T-helper 1 cell treated with Interleukin-12 subunit alpha and Interleukin-12 subunit beta and Interleukin-4 antibody, amounts not matched to agents 30 ng/mL and 1 ng/mL, for 36 hours (primary cell): ENCODE measurements at regions not wholly inside any gene's neighbourhood (a gene's known extent, or its start where the extent isn't known, plus 50 kb on each side); places are given as distances from the start of the nearest gene placed in this dataset.
"Not testable (repeated sequence)": the region's sequence is repeated elsewhere in the genome, so short reads cannot be mapped to it uniquely, and the experiment has no call there.

Source experiments
- intact Hi-C: fragments of 100-400 bp; cut with micrococcal nuclease; formaldehyde crosslinking; loops from one replicate; pipeline ENCODE4 v1.15.1; 2024

GRCh38 chr19:27821418-27822018 lies 1391.4 kb downstream of the UQCRFS1 start:
- intact Hi-C loops: no loop called here

- intact Hi-C loops: no loop called here
These were observed 1397.0 kb downstream of the UQCRFS1 start for GRCh38 chr19:27815985-27816384.

DNA sequence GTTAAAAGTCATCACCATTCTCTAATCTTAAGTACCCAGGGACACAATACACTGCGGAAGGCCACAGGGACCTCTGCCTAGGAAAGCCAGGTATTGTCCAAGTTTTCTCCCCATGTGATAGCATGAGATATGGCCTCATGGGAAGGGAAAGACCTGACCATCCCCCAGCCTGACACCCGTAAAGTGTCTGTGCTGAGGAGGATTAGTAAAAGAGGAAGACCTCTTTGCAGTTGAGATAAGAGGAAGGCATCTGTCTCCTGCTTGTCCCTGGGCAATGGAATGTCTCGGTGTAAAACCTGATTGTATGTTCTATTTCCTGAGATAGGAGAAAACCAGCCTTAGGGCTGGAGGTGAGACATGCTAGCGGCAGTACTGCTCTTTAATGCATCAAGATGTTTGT lies 1398.1 kb downstream of the UQCRFS1 start:
- intact Hi-C loops: not testable (repeated sequence)

GRCh38 chr19:27814274-27814673 lies 1398.7 kb downstream of the UQCRFS1 start:
- intact Hi-C loops: not testable (repeated sequence)

DNA sequence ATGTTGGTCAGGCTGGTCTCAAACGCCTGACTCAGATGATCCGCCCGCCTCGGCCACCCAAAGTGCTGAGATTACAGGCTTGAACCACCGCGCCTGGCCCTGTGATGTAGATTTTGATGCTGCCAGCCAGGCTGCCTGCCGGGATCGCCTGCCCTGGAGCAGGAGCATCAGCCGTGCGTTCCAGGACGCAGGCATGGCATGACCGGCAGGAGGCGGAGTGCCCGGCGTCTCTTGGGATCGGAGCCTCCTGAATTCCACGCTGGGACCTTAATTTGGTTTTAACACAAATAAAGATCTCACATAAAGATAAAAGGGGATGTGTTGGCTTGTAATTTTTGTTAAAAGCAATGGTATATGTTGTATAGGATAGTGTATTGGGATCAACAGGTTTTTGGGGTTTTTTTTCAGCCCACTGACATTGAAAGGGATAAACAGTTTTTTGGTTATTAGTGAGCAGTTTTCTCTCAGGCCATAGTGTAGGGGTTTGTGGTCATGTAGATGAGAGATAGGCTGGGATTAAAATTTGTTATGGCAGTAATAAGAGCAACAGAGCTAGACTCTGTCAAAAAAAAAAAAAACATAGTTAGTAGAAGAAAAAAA lies 1406.4 kb downstream of the UQCRFS1 start:
- intact Hi-C loops: no loop called here

- intact Hi-C loops: no loop called here
These were observed 1407.1 kb downstream of the UQCRFS1 start for GRCh38 chr19:27805848-27806247.

DNA sequence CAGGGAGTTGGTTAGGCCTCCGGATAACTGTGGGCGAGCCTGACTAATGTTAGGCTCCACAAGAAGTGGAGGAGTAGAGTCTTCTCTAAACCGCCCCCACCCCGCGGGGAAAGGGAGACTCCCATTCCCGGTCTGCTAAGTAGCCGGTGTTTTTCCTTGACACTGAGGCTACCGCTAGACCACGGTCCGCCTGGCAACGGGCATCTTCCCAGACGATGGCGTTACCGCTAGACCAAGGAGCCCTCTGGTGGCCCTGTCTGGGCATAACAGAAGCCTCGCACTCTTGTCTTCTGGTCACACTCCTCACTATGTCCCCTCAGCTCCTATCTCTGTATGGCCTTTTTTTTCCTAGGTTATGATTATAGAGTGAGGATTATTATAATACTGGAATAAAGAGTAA lies 1410.7 kb downstream of the UQCRFS1 start:
- intact Hi-C loops: not testable (repeated sequence)

DNA sequence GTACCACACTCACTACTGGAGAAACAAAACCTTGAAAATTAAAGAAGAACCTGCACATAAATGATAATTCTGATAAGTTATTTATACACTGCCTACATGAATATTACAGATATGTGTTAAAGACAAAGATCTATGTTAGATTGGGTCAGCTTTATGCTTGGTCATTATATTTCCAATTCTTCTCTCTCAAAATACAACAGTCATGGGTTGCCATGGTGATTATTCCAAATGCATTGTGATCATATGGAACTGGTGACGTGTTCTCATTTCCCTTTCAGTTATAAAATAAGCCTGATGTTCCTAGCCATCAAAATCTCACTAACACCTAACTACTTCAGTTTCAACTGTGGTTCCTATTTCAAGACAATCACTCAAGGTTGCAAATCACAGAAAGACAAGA lies 1416.4 kb downstream of the UQCRFS1 start:
- intact Hi-C loops: loop anchor here (10.0 kb wide), 1 partner anchor 1788 kb away; no protein-coding TSS in a partner anchor

DNA sequence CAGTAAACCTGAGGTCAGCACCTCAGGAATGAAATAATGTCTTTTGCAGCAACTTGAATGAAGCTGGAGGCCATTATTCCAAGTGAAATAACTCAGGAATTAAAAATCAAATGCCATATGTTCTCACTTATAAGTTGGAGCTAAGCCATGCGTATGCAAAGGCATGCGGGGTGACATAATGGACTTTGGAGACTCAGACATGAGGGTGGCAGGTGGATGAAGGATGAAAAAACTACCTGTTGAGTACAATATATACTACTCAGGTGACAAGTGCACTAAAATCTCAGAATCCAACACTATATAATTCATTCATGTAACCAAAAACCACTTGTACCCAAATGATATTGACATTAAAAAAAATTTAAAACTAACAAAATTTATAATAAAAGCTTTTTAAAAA lies 1416.9 kb downstream of the UQCRFS1 start:
- intact Hi-C loops: loop anchor here (10.0 kb wide), 1 partner anchor 1789 kb away; no protein-coding TSS in a partner anchor

DNA sequence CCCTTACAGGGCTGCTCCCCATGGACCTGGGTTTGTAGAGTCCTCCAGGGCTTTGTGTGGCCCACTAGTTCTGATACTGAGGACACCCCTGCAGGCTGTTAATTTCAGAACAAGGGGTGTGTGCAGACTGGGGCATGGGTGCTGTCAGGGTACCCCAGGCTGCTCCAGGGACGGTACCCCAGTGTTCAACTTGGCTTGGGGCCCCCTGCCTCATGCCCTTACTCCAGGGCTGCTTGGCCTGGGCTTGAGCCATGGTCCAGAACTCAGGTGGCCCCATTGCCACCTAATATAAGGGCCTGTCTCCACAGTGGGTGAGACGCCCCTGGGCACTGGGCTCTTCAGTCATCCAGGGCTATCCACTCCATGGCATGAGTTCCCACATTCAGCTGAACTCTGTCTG lies 1417.6 kb downstream of the UQCRFS1 start:
- intact Hi-C loops: loop anchor here (10.0 kb wide), 1 partner anchor 1789 kb away; no protein-coding TSS in a partner anchor

GRCh38 chr19:27794494-27795042 lies 1418.4 kb downstream of the UQCRFS1 start:
- intact Hi-C loops: loop anchor here (5.0 to 10.0 kb wide), 3 partner anchors 533 to 1813 kb away; partner anchors contain the start of gene POP4

GRCh38 chr19:27793644-27794493 lies 1419.1 kb downstream of the UQCRFS1 start:
- intact Hi-C loops: loop anchor here (1.0 to 10.0 kb wide), 6 partner anchors 533 to 1879 kb away; partner anchors contain the start of genes POP4 and UQCRFS1

GRCh38 chr19:27793128-27793643 lies 1419.8 kb downstream of the UQCRFS1 start:
- intact Hi-C loops: loop anchor here (1.0 to 10.0 kb wide), 6 partner anchors 534 to 1880 kb away; partner anchors contain the start of genes POP4 and UQCRFS1

DNA sequence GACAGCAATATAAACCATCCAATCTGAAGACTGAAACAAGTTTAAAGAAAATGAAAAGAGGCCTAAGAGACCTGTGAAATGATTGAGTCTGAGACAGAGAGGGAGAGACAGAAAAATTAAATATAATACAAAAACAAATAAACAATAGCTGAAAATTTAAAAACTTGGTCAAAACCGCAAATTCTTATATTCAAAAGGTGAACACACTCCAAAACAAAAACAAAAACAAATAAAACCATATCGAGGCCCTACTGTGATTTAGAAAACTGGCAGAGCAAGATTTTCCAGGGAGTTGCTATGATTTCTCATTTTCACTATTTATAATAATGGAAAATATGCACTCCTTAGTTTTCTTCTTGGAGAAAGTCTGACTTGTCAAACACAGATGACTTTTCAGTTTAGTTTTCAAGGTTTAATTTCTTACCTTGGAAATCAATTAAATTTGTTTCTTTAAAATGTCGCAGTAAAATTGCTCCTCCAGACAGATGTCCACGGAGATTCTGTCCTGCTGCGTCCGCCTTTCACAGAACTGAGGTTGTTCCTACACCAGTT lies 1420.3 kb downstream of the UQCRFS1 start:
- intact Hi-C loops: loop anchor here (1.0 to 10.0 kb wide), 6 partner anchors 535 to 1880 kb away; partner anchors contain the start of genes POP4 and UQCRFS1

- intact Hi-C loops: no loop called here
These were observed 1432.4 kb downstream of the UQCRFS1 start for GRCh38 chr19:27780367-27781075.

DNA sequence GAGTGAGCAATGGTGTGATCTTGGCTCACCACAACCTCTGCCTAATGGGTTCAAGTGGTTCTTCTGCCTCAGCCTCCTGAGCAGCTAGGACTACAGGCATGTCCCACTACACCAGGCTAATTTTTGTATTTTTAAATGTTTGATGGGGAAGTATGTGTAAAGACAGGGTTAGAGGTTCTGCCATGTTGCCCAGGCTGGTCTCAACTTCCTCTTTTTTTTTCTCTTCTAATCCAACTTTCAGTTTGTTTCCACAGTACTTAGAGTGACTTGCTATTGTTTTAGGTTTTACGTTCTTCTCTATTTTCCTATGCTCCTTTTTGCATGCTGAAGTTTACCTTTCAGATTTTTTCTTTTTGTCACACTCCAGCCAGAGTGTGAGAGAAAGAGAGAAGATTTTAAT lies 1433.0 kb downstream of the UQCRFS1 start:
- intact Hi-C loops: no loop called here

- intact Hi-C loops: no loop called here
These were observed 1435.2 kb downstream of the UQCRFS1 start for GRCh38 chr19:27777726-27778125.

- intact Hi-C loops: no loop called here
These were observed 1435.7 kb downstream of the UQCRFS1 start for GRCh38 chr19:27777242-27777641.

- intact Hi-C loops: no loop called here
These were observed 1436.4 kb downstream of the UQCRFS1 start for GRCh38 chr19:27776524-27776923.

DNA sequence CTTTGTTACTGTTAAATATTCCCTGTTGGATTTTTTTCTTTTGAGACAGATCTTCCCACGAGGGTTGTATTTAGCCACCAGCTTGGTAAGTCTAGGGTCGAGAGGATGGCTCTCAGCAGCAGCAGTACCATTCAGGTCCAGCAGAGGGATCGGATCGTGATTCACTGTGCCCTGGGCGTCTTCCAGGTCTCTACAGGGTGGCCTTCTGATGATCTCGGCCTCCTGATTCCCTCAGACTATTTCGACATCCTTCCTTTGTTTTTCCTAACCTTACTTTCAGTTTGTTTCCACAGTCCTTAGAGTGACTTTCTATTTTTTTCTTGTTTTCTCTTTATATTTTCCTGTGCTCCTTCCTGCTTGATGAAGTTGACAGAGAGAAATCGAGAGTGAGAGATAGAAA lies 1436.9 kb downstream of the UQCRFS1 start:
- intact Hi-C loops: no loop called here
